IMR-90 (cell line): ENCODE measurements at regions not wholly inside any gene's neighbourhood (a gene's known extent, or its start where the extent isn't known, plus 50 kb on each side); places are given as distances from the start of the nearest gene placed in this dataset.

Experiments used
- BHLHE40 ChIP-seq: fragments of 150-350 bp; IDR thresholded peaks from 2 replicates; pipeline ENCODE4 v1.6.1; 2016; ENCODE audit warnings: mild to moderate bottlenecking, low read depth, low read length
- CEBPB ChIP-seq: IDR thresholded peaks from 2 replicates; pipeline ENCODE4 v1.6.1; 2012; ENCODE audit warnings: low read depth, low read length, improper control_type of control experiment
- CHD1 ChIP-seq: IDR thresholded peaks from 2 replicates; pipeline ENCODE4 v1.6.1; 2012; ENCODE audit warnings: low read depth, low read length, improper control_type of control experiment
- CTCF ChIP-seq: conservative IDR thresholded peaks from 2 replicates; pipeline ENCODE4 v1.5.1; 2012; ENCODE audit warnings: mild to moderate bottlenecking, low read depth, low read length, improper control_type of control experiment
- ELK1 ChIP-seq: fragments of 150-350 bp; IDR thresholded peaks from 2 replicates; pipeline ENCODE4 v1.6.1; 2016; ENCODE audit warnings: low read depth, mild to moderate bottlenecking, low read length, moderate library complexity, borderline replicate concordance
- FOS ChIP-seq: fragments of 150-350 bp; IDR thresholded peaks from 2 replicates; pipeline ENCODE4 v1.6.1; 2016; ENCODE audit warnings: low read depth, low read length
- NFE2L2 ChIP-seq: fragments of 150-350 bp; IDR thresholded peaks from 2 replicates; pipeline ENCODE4 v1.6.1; 2016; ENCODE audit warnings: low read depth, mild to moderate bottlenecking, low read length
- POLR2A ChIP-seq: IDR thresholded peaks from 2 replicates; pipeline ENCODE4 v1.6.1; 2012; ENCODE audit warnings: mild to moderate bottlenecking, low read depth, low read length
- RCOR1 ChIP-seq: IDR thresholded peaks from 2 replicates; pipeline ENCODE4 v1.6.1; 2012; ENCODE audit warnings: mild to moderate bottlenecking, low read length, improper control_type of control experiment; ENCODE audit not compliant: insufficient replicate concordance
- USF2 ChIP-seq: fragments of 150-350 bp; IDR thresholded peaks from 2 replicates; pipeline ENCODE4 v1.6.1; 2017; ENCODE audit warnings: mild to moderate bottlenecking, antibody characterized with exemption, low read length, low read depth

- no peak for TF ChIP-seq POLR2A
- TF ChIP-seq CTCF: no peak
- no peak for TF ChIP-seq CEBPB
- TF ChIP-seq BHLHE40: no peak
- TF ChIP-seq ELK1: no peak
- no peak for TF ChIP-seq RCOR1
- TF ChIP-seq CHD1: no peak
- no peak for TF ChIP-seq USF2
- no peak for TF ChIP-seq FOS
- TF ChIP-seq NFE2L2: no peak
These were observed 105.3 kb upstream of the LYZL2 start for GRCh38 chr10:30734901-30735300.
